IMR-90 (cell line): ENCODE measurements at regions not wholly inside any gene's neighbourhood (a gene's known extent, or its start where the extent isn't known, plus 50 kb on each side); places are given as distances from the start of the nearest gene placed in this dataset.

Source experiments
- ATAC-seq: fragments of 200-7000 bp; cut with Tn5 transposase; 2 replicates; pipeline ENCODE4 v1.9.1; 2020; ENCODE audit warnings: low read depth, mild to moderate bottlenecking, moderate library complexity
- BruUV-seq: library from RNA; stranded (reverse); fragments of 400-500 nt; replicated peaks from 2 replicates; lab custom pipeline; 2021; lab: Mats Ljungman, UMichigan
- CTCF ChIA-PET: fragments of 300-600 bp; formaldehyde crosslinking; extraction: SDS; loops from one replicate; lab custom pipeline; 2021; ENCODE audit warnings: antibody characterized with exemption; lab: Yijun Ruan, JAX
- POLR2A ChIA-PET: fragments of 300-600 bp; sonication (Branson Sonifier 250); formaldehyde crosslinking; loops from one replicate; lab custom pipeline; 2022; ENCODE audit warnings: antibody characterized with exemption; ENCODE audit not compliant: unreplicated experiment; lab: Charles Lee
- DNase-seq: peaks from one replicate; pipeline ENCODE4 v3.0.0; 2013
- H2AFZ ChIP-seq: replicated peaks from 2 replicates; pipeline ENCODE3; 2013; ENCODE audit warnings: low read length, mild to moderate bottlenecking; ENCODE audit not compliant: poor library complexity
- H2AK5ac ChIP-seq: 2 replicates; pipeline ENCODE4 v1.6.1; 2013; ENCODE audit warnings: low read depth, low read length, inconsistent platforms
- H2AK9ac ChIP-seq: replicated peaks from 2 replicates; pipeline ENCODE3; 2013; ENCODE audit warnings: mild to moderate bottlenecking, low read depth, low read length, moderate library complexity; ENCODE audit not compliant: poor library complexity
- H2BK120ac ChIP-seq: 2 replicates; pipeline ENCODE4 v1.6.1; 2013; ENCODE audit warnings: low read depth, low read length, inconsistent platforms
- H2BK15ac ChIP-seq: 3 replicates; pipeline ENCODE4 v1.6.1; 2013; ENCODE audit warnings: low read depth, low read length, inconsistent platforms
- H2BK20ac ChIP-seq: 2 replicates; pipeline ENCODE4 v1.6.1; 2013; ENCODE audit warnings: low read depth, mild to moderate bottlenecking, inconsistent platforms, low read length, moderate library complexity
- H2BK5ac ChIP-seq: 2 replicates; pipeline ENCODE4 v1.6.1; 2013; ENCODE audit warnings: mild to moderate bottlenecking, low read depth, low read length, inconsistent platforms; ENCODE audit not compliant: poor library complexity, severe bottlenecking
- H3K14ac ChIP-seq: replicated peaks from 2 replicates; pipeline ENCODE4 v1.6.1; 2013; ENCODE audit warnings: low read depth, low read length, inconsistent platforms
- H3K18ac ChIP-seq: 2 replicates; pipeline ENCODE4 v1.6.1; 2013; ENCODE audit warnings: low read depth, low read length, control low read depth
- H3K23ac ChIP-seq: 2 replicates; pipeline ENCODE4 v1.6.1; 2013; ENCODE audit warnings: low read depth, low read length, inconsistent platforms
- H3K27ac ChIP-seq: 2 replicates; pipeline ENCODE4 v1.5.1; 2013; ENCODE audit warnings: mild to moderate bottlenecking, control low read depth, low read length; ENCODE audit not compliant: insufficient read depth
- H3K27me3 ChIP-seq: 2 replicates; pipeline ENCODE4 v1.6.1; 2013; ENCODE audit warnings: low read length; ENCODE audit not compliant: control insufficient read depth, insufficient read depth
- H3K36me3 ChIP-seq: 2 replicates; pipeline ENCODE4 v1.6.1; 2013; ENCODE audit warnings: low read length, mixed read lengths; ENCODE audit not compliant: control insufficient read depth, insufficient read depth
- H3K4ac ChIP-seq: 2 replicates; pipeline ENCODE4 v1.6.1; 2013; ENCODE audit warnings: low read depth, low read length, inconsistent platforms
- H3K4me1 ChIP-seq: 2 replicates; pipeline ENCODE4 v1.6.1; 2013; ENCODE audit warnings: low read length, mixed read lengths; ENCODE audit not compliant: control insufficient read depth, insufficient read depth
- H3K4me2 ChIP-seq: 2 replicates; pipeline ENCODE4 v1.6.1; 2013; ENCODE audit warnings: low read depth, mild to moderate bottlenecking, control low read depth, low read length, moderate library complexity
- H3K4me3 ChIP-seq: 2 replicates; pipeline ENCODE4 v1.5.1; 2013; ENCODE audit warnings: low read depth, mild to moderate bottlenecking, control low read depth, low read length, moderate library complexity; ENCODE audit not compliant: insufficient read depth
- H3K56ac ChIP-seq: 2 replicates; pipeline ENCODE4 v1.6.1; 2013; ENCODE audit warnings: low read length, inconsistent platforms; ENCODE audit not compliant: insufficient read depth; ENCODE audit errors: extremely low read depth
- H3K79me1 ChIP-seq, 2 experiments: 2 replicates each; pipeline ENCODE4 v1.6.1; 2013; ENCODE audit warnings: low read length in 2 of 2, inconsistent platforms in 1 of 2, low read depth in 1 of 2
- H3K9ac ChIP-seq: 2 replicates; pipeline ENCODE4 v1.6.1; 2013; ENCODE audit warnings: low read depth, low read length, control low read depth
- H3K9me1 ChIP-seq: 2 replicates; pipeline ENCODE4 v1.6.1; 2013; ENCODE audit warnings: low read length, inconsistent platforms; ENCODE audit not compliant: insufficient read depth
- H3K9me3 ChIP-seq: 2 replicates; pipeline ENCODE4 v1.6.1; 2013; ENCODE audit warnings: low read length; ENCODE audit not compliant: control insufficient read depth, insufficient read depth
- H4K20me1 ChIP-seq: 2 replicates; pipeline ENCODE4 v1.6.1; 2013; ENCODE audit warnings: low read length, inconsistent platforms; ENCODE audit not compliant: insufficient read depth
- H4K5ac ChIP-seq: 2 replicates; pipeline ENCODE4 v1.6.1; 2013; ENCODE audit warnings: mild to moderate bottlenecking, low read depth, low read length, control low read depth
- H4K8ac ChIP-seq, 2 experiments: 2 replicates each; pipeline ENCODE4 v1.6.1; 2013; ENCODE audit warnings: low read depth in 2 of 2, low read length in 2 of 2, control low read depth in 1 of 2, inconsistent platforms in 1 of 2
- H4K91ac ChIP-seq: 2 replicates; pipeline ENCODE4 v1.6.1; 2013; ENCODE audit warnings: low read depth, low read length, inconsistent platforms; ENCODE audit not compliant: insufficient read depth
- BHLHE40 ChIP-seq: fragments of 150-350 bp; IDR thresholded peaks from 2 replicates; pipeline ENCODE4 v1.6.1; 2016; ENCODE audit warnings: mild to moderate bottlenecking, low read depth, low read length
- CEBPB ChIP-seq: IDR thresholded peaks from 2 replicates; pipeline ENCODE4 v1.6.1; 2012; ENCODE audit warnings: low read depth, low read length, improper control_type of control experiment
- CHD1 ChIP-seq: IDR thresholded peaks from 2 replicates; pipeline ENCODE4 v1.6.1; 2012; ENCODE audit warnings: low read depth, low read length, improper control_type of control experiment
- FOS ChIP-seq: fragments of 150-350 bp; IDR thresholded peaks from 2 replicates; pipeline ENCODE4 v1.6.1; 2016; ENCODE audit warnings: low read depth, low read length
- MAFK ChIP-seq: IDR thresholded peaks from 2 replicates; pipeline ENCODE4 v1.6.1; 2012; ENCODE audit warnings: low read depth, low read length, improper control_type of control experiment
- MAZ ChIP-seq: IDR thresholded peaks from 2 replicates; pipeline ENCODE4 v1.6.1; 2012; ENCODE audit warnings: low read depth, mild to moderate bottlenecking, low read length, improper control_type of control experiment, moderate library complexity, borderline replicate concordance
- MXI1 ChIP-seq: IDR thresholded peaks from 2 replicates; pipeline ENCODE4 v1.6.1; 2012; ENCODE audit warnings: low read depth, mild to moderate bottlenecking, low read length, moderate library complexity, borderline replicate concordance
- NFE2L2 ChIP-seq: fragments of 150-350 bp; IDR thresholded peaks from 2 replicates; pipeline ENCODE4 v1.6.1; 2016; ENCODE audit warnings: low read depth, mild to moderate bottlenecking, low read length
- POLR2A ChIP-seq: IDR thresholded peaks from 2 replicates; pipeline ENCODE4 v1.6.1; 2012; ENCODE audit warnings: mild to moderate bottlenecking, low read depth, low read length
- RAD21 ChIP-seq: IDR thresholded peaks from 2 replicates; pipeline ENCODE4 v1.6.1; 2012; ENCODE audit warnings: low read length, improper control_type of control experiment
- RCOR1 ChIP-seq: IDR thresholded peaks from 2 replicates; pipeline ENCODE4 v1.6.1; 2012; ENCODE audit warnings: mild to moderate bottlenecking, low read length, improper control_type of control experiment; ENCODE audit not compliant: insufficient replicate concordance
- RFX5 ChIP-seq: IDR thresholded peaks from 2 replicates; pipeline ENCODE4 v1.8.0; 2012; ENCODE audit warnings: low read depth, mild to moderate bottlenecking, low read length, moderate library complexity
- SMC3 ChIP-seq: fragments of 150-350 bp; IDR thresholded peaks from 2 replicates; pipeline ENCODE4 v1.6.1; 2016; ENCODE audit warnings: low read depth, mild to moderate bottlenecking, antibody characterized with exemption, low read length, moderate library complexity
- WGBS, 2 experiments: methylation state at CpG; one replicate each; pipeline versions ENCODE4 v1.1.5 to v1.1.7; 2013; ENCODE audit warnings: missing lambda C conversion rate in 2 of 2; ENCODE audit not compliant: insufficient read length in 1 of 2; ENCODE audit errors: extremely low coverage in 2 of 2; 5-methylcytosine and 5-hydroxymethylcytosine counted together
- dilution Hi-C: fragments of 300-500 bp; cut with HindIII; formaldehyde crosslinking; loops from one replicate; pipeline ENCODE4 v1.14.3; 2018; ENCODE audit warnings: low sequenced_read_pairs; ENCODE audit not compliant: unreplicated experiment
- in situ Hi-C: fragments of 300-500 bp; cut with MboI; formaldehyde crosslinking; loops from 3 replicates; pipeline ENCODE4 v1.14.3; 2019; ENCODE audit warnings: low sequenced_read_pairs, inconsistent platforms, mixed read lengths
- intact Hi-C: fragments of 100-400 bp; cut with micrococcal nuclease; formaldehyde crosslinking; loops from 2 replicates; pipeline ENCODE4 v1.10.0; 2022
- TF ChIP-seq, protein P1 (sequence below): fragments of 150-350 bp; IDR thresholded peaks from 2 replicates; pipeline ENCODE4 v1.6.1; 2017; ENCODE audit warnings: mild to moderate bottlenecking, antibody characterized with exemption, low read length, low read depth
- TF ChIP-seq, protein P2 (sequence below): conservative IDR thresholded peaks from 2 replicates; pipeline ENCODE4 v1.5.1; 2012; ENCODE audit warnings: mild to moderate bottlenecking, low read depth, low read length, improper control_type of control experiment
- TF ChIP-seq, protein P3 (sequence below): fragments of 150-350 bp; IDR thresholded peaks from 2 replicates; pipeline ENCODE4 v1.6.1; 2016; ENCODE audit warnings: low read depth, mild to moderate bottlenecking, low read length, moderate library complexity, borderline replicate concordance

DNA sequence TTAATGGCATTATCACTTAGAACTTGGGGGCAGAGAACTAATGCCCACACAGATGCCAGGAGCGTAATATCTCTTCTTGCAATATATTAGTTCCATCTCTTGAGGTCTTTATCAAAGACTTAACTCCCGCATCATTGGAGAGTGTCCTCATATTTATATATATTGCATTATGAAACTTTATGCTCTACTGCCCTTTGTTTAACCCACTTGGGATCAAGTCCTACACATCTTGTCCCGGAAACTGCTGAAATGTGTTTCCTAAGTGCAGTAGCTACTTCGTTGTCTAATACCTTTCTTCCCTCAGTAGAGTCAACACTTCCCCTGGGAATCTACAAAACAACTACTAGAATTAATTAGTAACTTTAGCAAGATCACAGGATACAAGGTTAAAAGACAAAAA, 1029.2 kb downstream of the OTOL1 start:
- Histone ChIP-seq H2BK120ac (peak overlapping the region; percentile 47; the same call in 1 of the 2 replicates), H3K27me3 (no peaks in the 10 kb centered on the region), H3K36me3 (no peaks in the 10 kb centered on the region), H3K18ac (no peak overlapping the region), H2BK20ac (no peak overlapping the region; the same call in 1 of the 2 replicates), H2BK5ac (no peak overlapping the region), H4K8ac (no peak overlapping the region; a peak in 1 of 4 replicates), H3K4me2 (no peak overlapping the region), H2AK9ac (no peak overlapping the region), H2BK15ac (peak overlapping the region; percentile 75; the same call in 1 of the 3 replicates), H3K27ac (no peak overlapping the region), H4K5ac (no peak overlapping the region), H3K4ac (no peak overlapping the region), H3K4me1 (no peaks in the 10 kb centered on the region), H3K56ac (no peak overlapping the region), H4K91ac (no peak overlapping the region), H4K20me1 (no peaks in the 10 kb centered on the region), H3K9ac (no peak overlapping the region), H3K79me1 (no peaks in the 10 kb centered on the region), H3K9me1 (no peaks in the 10 kb centered on the region), H3K23ac (no peak overlapping the region), H3K4me3 (no peak overlapping the region), H3K14ac (no peak overlapping the region), H3K9me3 (no peaks in the 10 kb centered on the region), H2AK5ac (no peak overlapping the region), H2AFZ (no peak overlapping the region)
- in situ Hi-C loops = no loop called here
- TF ChIP-seq FOS = no peak
- no peak for TF ChIP-seq MAFK
- TF ChIP-seq SMC3 = no peak
- TF ChIP-seq MAZ = no peak
- TF ChIP-seq, protein P1, sequence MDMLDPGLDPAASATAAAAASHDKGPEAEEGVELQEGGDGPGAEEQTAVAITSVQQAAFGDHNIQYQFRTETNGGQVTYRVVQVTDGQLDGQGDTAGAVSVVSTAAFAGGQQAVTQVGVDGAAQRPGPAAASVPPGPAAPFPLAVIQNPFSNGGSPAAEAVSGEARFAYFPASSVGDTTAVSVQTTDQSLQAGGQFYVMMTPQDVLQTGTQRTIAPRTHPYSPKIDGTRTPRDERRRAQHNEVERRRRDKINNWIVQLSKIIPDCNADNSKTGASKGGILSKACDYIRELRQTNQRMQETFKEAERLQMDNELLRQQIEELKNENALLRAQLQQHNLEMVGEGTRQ = no peak
- TF ChIP-seq RAD21 = no peak
- no peak for TF ChIP-seq POLR2A
- TF ChIP-seq CEBPB = no peak
- TF ChIP-seq, protein P2, sequence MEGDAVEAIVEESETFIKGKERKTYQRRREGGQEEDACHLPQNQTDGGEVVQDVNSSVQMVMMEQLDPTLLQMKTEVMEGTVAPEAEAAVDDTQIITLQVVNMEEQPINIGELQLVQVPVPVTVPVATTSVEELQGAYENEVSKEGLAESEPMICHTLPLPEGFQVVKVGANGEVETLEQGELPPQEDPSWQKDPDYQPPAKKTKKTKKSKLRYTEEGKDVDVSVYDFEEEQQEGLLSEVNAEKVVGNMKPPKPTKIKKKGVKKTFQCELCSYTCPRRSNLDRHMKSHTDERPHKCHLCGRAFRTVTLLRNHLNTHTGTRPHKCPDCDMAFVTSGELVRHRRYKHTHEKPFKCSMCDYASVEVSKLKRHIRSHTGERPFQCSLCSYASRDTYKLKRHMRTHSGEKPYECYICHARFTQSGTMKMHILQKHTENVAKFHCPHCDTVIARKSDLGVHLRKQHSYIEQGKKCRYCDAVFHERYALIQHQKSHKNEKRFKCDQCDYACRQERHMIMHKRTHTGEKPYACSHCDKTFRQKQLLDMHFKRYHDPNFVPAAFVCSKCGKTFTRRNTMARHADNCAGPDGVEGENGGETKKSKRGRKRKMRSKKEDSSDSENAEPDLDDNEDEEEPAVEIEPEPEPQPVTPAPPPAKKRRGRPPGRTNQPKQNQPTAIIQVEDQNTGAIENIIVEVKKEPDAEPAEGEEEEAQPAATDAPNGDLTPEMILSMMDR = no peak
- no peak for TF ChIP-seq MXI1
- no peak for TF ChIP-seq NFE2L2
- TF ChIP-seq RFX5 = no peak
- TF ChIP-seq BHLHE40 = no peak
- no peak for TF ChIP-seq RCOR1
- TF ChIP-seq CHD1 = no peak
- TF ChIP-seq, protein P3, sequence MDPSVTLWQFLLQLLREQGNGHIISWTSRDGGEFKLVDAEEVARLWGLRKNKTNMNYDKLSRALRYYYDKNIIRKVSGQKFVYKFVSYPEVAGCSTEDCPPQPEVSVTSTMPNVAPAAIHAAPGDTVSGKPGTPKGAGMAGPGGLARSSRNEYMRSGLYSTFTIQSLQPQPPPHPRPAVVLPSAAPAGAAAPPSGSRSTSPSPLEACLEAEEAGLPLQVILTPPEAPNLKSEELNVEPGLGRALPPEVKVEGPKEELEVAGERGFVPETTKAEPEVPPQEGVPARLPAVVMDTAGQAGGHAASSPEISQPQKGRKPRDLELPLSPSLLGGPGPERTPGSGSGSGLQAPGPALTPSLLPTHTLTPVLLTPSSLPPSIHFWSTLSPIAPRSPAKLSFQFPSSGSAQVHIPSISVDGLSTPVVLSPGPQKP = no peak
- ATAC-seq (no peak), DNase-seq (no peak)
- no CpG with 5 or more reads among the region's 4 CpGs for WGBS, 2 experiments
- POLR2A ChIA-PET = interaction anchor here (0.6 kb wide), 1 partner anchor 467 kb away, joined by 6 read pairs; no protein-coding TSS in a partner anchor
- no TSS peak for BruUV-seq
- dilution Hi-C loops = no loop called here
- intact Hi-C loops = no loop called here
- CTCF ChIA-PET = no interaction called here
